Loucy (cell line): ENCODE measurements at regions not wholly inside any gene's neighbourhood (a gene's known extent, or its start where the extent isn't known, plus 50 kb on each side); places are given as distances from the start of the nearest gene placed in this dataset.

Experiments
- EZH2phosphoT487 ChIP-seq: fragments of 200-600 bp; IDR thresholded peaks from 2 replicates; pipeline ENCODE4 v1.6.1; 2018; ENCODE audit warnings: antibody characterized with exemption, mild to moderate bottlenecking, moderate library complexity, borderline replicate concordance
- TF ChIP-seq, protein P1 (sequence below): fragments of 200-600 bp; sonication (generic); conservative IDR thresholded peaks from 2 replicates; pipeline ENCODE4 v1.5.1; 2014; ENCODE audit warnings: mild to moderate bottlenecking, antibody characterized with exemption, low read length

DNA sequence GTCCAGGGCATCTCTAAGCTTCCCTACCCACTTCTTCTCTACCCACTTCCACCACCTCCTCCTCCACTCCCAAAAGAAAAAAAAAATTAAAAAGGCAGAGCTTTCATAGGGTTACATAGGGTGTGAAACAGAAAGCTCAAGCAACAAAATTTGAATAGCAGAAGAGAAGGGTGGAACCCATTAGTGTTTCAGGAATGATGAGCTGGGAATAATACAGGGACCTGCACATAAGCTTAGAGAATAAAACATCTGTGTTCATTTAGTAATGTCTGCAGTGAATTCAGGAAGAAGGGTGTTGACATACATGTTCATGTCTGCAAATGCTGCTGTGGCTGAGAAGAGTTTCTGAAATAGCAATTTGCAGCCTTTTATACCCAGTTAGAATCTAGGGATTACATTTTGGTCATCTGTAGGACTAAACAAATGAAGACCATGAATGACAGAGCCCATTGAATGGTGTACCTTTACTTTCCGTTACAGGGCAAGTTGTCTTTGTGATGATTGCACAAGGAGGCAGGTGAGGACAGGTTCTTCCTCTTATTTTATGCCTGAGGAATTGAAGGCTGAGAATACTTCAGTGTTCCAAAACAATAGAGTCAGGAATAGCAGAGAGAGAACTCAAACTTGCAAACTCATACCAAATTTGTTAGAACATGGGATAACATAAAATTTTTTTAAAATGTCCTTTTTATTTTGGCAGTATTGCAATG is 975.1 kb downstream of the TFAP2A start:
- TF ChIP-seq, protein P1, sequence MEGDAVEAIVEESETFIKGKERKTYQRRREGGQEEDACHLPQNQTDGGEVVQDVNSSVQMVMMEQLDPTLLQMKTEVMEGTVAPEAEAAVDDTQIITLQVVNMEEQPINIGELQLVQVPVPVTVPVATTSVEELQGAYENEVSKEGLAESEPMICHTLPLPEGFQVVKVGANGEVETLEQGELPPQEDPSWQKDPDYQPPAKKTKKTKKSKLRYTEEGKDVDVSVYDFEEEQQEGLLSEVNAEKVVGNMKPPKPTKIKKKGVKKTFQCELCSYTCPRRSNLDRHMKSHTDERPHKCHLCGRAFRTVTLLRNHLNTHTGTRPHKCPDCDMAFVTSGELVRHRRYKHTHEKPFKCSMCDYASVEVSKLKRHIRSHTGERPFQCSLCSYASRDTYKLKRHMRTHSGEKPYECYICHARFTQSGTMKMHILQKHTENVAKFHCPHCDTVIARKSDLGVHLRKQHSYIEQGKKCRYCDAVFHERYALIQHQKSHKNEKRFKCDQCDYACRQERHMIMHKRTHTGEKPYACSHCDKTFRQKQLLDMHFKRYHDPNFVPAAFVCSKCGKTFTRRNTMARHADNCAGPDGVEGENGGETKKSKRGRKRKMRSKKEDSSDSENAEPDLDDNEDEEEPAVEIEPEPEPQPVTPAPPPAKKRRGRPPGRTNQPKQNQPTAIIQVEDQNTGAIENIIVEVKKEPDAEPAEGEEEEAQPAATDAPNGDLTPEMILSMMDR, result no peak
- no peak for TF ChIP-seq EZH2phosphoT487
